ENCODE measurements at regions not wholly inside any gene's neighbourhood (a gene's known extent, or its start where the extent isn't known, plus 50 kb on each side); places are given as distances from the start of the nearest gene placed in this dataset.
A peak's percentile ranks its signal among the peaks of the same experiment; 100 is the strongest.

DNA sequence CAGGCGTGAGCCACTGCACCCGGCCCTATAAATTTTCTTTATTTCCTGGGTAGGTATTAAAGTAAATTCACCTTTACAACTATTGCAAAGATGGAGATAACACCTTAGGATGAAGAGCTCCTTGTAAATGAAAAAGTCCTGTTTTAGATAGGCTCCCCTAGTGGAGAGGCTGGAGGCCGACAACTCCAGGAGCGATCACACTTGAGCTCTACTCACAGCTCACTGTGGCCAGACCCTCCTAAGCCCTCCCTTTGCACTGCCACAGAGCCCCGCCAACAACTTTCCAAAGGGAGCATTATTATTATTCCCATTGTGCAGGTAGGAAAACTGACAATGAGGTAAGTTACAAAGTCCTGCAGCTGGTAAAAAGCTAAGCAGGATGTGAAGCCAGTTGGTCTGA lies 139.1 kb upstream of the ERCC6L2 start:
- TF ChIP-seq, protein P1, sequence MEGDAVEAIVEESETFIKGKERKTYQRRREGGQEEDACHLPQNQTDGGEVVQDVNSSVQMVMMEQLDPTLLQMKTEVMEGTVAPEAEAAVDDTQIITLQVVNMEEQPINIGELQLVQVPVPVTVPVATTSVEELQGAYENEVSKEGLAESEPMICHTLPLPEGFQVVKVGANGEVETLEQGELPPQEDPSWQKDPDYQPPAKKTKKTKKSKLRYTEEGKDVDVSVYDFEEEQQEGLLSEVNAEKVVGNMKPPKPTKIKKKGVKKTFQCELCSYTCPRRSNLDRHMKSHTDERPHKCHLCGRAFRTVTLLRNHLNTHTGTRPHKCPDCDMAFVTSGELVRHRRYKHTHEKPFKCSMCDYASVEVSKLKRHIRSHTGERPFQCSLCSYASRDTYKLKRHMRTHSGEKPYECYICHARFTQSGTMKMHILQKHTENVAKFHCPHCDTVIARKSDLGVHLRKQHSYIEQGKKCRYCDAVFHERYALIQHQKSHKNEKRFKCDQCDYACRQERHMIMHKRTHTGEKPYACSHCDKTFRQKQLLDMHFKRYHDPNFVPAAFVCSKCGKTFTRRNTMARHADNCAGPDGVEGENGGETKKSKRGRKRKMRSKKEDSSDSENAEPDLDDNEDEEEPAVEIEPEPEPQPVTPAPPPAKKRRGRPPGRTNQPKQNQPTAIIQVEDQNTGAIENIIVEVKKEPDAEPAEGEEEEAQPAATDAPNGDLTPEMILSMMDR (IDR thresholded peaks at IDR 0.05) = peak in 1 of 3 experiments; percentile 20
- TF ChIP-seq POLR2A (IDR thresholded peaks at IDR 0.05) = no peak

Measured in testis (tissue), 2 donors.